T47D (cell line): ENCODE measurements at regions not wholly inside any gene's neighbourhood (a gene's known extent, or its start where the extent isn't known, plus 50 kb on each side); places are given as distances from the start of the nearest gene placed in this dataset.
A peak's percentile ranks its signal among the peaks of the same experiment; 100 is the strongest.
"Not testable (repeated sequence)": the region's sequence is repeated elsewhere in the genome, so short reads cannot be mapped to it uniquely, and the experiment has no call there.

Experiments
- DNase-seq, 2 experiments: peaks; one replicate each; pipeline versions ENCODE4 v3.0.0 to v3.0.0-alpha.2; 2011 to 2012; ENCODE audit warnings: low read depth in 1 of 2, low spot score in 1 of 2
- in situ Hi-C: cut with HindIII; loops from 2 replicates; pipeline ENCODE4 v1.10.0; 2016; ENCODE audit warnings: low sequenced_read_pairs, low pct_unique_long_range_greater_than_20kb

DNA sequence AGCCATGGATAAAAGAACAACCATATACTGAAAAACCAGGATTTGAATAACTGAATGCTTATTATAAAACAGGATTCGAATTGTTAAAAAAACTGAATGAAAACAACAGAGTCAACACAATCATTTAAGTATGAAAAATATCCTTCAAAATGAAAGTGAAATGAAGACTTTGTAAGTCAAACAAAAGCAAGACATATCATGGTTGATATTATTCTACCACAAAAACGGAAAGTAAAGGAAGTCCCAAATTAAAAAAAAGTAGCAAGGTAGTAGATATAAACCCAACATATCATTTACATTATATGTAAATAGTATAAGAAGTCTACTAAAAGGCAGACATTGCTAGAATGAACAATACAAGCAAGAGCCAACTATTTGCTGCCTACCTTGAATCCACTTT lies 63.1 kb upstream of the POTEC start:
- DNase-seq, in situ Hi-C loops: not testable (repeated sequence)

DNA sequence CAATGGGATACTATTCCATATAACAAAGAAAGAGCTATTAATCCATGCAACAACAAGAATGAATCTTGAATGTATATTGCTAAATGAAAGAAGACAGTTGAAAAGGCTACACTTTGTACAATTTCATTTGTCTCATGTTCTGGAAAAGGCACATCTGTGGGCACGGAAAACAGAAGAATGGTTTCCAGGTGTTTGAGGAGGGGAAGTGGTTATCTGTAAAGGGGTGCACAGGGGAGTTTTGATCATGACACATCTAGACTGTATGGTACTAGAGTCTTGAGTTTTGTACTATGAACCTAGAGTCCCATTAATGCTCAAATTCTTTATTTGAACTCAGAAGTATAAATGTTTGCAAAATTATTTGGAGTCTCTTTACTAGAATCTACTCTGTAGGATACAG lies 64.0 kb upstream of the POTEC start:
- in situ Hi-C loops, DNase-seq: not testable (repeated sequence)

DNA sequence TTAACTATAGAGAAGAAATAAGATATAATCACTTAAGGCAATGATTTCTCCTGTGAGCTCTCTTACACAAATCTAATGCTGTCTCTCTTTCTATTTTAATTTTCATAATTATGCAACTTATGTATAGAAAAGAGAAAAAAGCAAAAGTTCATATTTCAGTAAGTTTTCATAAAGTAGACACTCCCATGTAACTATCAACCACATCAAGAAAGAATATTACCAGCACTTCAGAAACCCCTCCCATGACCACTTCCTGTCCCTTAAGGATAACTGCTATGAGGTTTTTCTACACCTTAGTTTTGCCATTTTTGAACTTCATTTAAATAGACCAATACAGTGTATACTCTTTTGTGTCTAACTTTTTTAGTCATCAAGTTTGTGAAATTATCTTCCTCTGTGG lies 69.0 kb upstream of the POTEC start:
- in situ Hi-C loops, DNase-seq: not testable (repeated sequence)

DNA sequence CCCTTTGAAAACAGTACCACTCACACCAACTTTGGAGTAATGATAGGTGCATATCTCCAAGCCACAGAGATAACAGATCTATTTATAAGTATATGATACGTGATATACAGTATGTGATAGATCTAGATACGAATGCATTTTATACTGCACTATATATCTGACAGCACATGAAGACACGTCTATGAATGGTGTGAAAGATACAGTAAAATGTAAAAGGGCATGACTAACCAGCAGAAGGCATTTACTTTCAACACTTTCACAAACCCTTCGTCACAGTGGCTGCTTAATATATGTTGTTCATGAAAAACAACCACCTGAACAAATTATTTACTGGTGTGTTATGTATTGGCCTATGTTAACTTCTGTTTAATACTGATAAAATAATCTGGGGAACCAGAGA lies 71.1 kb upstream of the POTEC start:
- in situ Hi-C loops, DNase-seq: not testable (repeated sequence)

DNA sequence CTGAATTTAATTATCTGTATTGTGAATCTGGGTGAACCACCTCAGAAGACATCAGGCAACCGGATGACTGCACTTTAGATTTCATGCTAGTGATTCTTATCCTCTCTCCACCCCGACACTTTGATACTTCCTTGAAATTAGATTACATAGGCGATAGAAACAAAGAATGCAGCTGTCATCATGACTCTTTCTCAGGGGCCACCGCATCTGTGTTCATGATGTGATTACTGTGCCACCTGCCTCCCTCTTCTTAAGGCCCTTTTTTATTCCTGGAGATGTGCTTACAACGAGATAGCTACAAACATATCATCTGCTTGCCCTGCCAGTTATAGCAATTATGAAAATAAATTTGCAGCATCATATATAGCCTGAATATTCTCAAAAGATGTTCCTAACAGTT lies 83.9 kb upstream of the POTEC start:
- in situ Hi-C loops, DNase-seq: not testable (repeated sequence)

DNA sequence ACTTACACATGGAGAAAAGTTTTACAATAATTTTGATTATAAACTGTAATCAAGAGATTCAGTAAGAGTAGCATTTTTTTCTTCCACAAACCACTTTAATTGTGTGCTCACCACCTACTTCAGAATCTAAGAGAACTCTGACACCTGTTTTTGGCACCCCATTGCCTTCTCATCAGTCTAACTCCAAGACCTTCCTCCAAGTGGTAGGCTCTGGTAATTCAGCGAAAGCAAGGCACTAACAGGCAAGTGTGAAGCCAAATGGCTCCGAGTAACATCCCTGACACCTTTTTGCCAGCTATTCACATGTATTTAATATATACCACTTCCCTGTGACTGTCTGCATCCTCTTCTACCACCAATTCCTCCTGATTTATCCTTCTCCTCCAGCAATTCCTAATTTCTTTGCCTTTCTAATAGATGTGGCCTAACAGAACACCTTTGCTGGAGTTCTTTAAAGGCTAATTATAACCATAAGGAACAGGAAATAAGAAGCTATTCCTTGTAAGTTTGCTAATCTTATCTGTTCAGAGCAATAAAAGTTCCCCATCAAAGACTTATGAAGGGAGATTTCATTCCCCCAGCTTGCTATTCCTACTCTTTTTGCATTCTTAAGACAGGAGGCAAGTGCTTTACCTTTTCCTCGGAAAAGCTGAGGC lies 85.1 kb upstream of the POTEC start:
- in situ Hi-C loops, result not testable (repeated sequence)

DNA sequence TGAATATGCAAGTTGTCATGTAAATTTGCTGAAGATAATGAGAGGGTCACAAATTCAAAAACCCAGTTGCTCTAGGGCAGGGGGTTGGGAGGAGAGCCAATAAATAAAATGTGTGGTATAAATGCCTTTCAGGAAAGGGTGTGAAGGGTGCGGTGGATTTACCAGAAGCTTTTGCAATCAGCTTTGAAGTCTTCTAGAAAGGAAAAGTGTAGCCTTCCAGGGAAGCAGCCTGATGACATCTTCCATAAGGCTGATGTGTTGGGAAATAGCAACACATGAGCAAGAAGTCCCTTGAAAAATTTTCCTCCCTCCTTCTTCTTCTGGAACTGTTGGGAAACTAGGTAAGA lies 85.6 kb upstream of the POTEC start:
- in situ Hi-C loops, result not testable (repeated sequence)

More for the DNA sequence above, 85.1 kb upstream of the POTEC start:
- DNase-seq, result peak in 1 of 2 experiments; percentile 13

DNA sequence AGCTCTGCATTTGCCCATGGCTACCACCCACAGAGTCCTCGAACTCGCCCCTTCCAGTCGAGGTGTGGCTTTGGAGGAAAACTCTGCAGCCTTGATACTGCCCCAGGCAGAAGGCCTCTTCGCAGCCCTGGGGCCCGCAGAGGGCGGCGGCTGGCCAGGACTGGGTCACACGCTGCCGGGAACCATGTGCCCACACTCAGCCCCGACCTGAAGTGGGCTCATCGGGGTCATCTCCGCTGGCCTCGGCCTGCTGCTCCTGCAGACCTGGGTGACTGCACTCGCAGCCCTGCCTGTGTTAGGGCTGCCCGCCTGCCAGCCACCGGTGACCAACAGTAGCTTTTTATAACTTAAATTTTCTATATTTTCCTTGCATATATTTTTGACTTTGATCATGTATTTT lies 89.6 kb upstream of the POTEC start:
- DNase-seq, in situ Hi-C loops: not testable (repeated sequence)

More for the DNA sequence above, 85.6 kb upstream of the POTEC start:
- not testable (repeated sequence) for DNase-seq

DNA sequence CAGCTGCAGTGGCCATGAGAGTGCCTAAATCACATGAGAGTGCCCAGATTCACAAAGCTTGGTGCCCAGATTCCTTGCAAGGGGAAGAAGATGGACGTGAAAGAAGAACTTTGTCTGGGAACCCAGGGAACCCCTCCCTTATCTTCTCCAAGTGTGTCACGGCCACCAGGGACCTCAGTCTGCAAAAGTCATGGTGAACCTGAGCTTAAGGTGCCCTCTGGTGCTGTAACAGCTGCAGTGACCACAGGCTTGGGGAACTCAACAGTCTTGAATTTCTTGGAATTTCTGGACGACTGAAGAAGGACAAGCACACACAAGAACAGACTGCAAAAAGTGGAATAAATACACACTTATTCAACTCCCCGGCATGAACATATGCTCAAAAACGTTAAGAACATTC lies 94.6 kb upstream of the POTEC start:
- in situ Hi-C loops, result not testable (repeated sequence)

DNA sequence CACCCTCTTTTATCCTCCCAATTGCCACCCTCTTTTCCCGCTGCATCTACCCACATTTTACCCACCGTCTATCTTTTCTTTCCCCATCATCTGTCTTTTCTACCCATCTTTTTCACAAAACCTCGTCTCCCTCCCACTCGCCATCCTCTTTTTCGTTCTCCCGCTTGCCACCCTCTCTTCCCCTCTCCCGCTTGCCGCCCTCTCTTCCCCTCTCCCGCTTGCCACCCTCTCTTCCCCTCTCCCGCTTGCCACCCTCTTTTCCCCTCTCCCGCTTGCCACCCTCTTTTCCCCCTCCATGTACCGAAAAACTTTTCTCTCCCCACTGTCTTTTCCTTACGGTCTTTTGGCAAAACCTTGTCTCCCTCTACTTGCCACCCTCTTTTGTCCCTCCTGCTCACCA lies 97.7 kb upstream of the POTEC start:
- DNase-seq, in situ Hi-C loops: not testable (repeated sequence)

More for the DNA sequence above, 94.6 kb upstream of the POTEC start:
- DNase-seq, result peak in 1 of 2 experiments; percentile 27

DNA sequence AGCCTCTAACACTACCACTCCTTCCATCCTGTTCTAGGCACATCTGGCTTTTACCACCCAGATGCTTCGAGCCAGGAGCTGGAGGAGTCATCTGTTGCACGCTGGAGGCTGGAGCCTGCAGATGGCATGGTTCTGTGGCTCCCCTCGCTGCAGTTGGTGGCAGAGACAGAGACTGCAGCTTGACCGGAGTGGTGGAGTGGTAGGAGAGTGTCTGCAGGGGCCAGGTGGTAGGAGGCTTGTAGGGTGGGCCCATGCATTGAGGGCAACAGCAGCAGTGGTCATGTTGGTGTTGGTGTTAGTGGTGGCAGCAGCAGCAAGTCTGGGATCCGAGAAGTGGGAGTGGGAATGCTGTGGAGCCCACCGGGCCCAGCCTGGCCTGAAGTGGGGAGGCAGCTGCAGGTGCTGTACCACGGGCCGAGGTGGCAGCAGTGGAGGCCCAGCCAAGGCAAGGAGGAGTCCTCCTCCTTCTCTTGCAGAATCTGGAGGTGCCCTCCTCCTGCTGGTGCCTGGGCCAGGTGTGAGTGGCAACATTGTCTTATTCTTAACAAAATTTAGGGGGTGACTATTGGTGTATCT lies 100.4 kb upstream of the POTEC start:
- in situ Hi-C loops, DNase-seq: not testable (repeated sequence)

DNA sequence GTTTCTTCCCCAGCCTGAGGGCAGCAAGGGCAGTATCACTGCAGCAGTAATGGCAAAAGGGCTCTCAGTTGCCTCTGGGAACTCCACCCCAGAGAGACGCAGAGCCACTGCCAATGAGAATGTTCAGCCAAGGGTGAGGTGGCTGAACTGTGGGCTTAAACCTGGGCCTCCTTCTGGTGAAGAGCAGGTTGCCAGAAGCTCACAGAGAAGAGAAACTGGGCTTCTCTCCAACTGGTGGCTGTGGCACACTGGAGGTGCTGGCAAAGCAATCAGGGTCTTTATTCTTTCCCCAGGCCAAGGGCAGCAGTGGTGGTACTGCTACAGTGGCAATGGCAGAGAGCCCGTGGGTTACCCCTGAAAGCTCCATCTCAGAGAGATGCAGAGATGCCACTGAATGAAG lies 54.9 kb upstream of the ANKRD30B start:
- in situ Hi-C loops, result not testable (repeated sequence)

DNA sequence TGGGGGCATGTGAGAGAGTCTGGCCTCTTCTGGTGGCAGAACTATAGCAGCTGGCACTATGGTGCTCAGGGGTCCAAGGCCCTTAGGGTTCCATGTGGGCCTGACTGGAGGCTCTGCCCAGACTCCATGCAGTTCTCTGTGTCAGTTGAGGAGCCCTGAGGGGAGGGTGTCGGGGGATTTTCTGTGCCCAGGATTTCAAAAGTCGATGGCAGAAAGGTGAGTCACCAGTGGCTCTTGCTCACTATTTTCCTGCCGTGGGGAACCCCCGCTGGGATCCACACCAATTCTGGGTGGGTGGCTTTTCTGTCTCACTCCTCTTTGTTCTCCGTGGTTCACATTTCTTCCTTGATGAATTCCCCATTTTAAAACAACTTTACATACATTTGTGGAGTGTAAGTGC lies 54.1 kb upstream of the ANKRD30B start:
- in situ Hi-C loops, DNase-seq: not testable (repeated sequence)

More for the DNA sequence above, 54.9 kb upstream of the ANKRD30B start:
- DNase-seq, result not testable (repeated sequence)

DNA sequence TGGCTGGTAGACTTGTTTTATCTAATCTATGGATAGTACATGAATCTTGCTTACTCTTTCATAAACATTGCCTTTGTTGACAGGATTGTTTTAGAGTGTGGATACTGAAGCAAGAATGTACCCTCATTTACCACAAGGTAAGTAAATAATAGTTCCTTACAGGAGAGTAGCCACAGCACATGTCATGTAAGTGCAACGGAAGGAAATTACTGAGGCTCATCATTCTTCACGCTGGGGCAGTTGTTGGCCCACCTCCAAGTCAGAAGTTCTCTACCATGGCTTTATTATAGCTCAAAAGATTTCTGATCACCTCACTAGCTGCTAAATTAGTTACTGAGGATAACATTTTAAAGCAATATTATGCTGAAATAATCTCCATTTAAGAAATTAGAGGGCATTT lies 50.0 kb upstream of the ANKRD30B start:
- in situ Hi-C loops, DNase-seq: not testable (repeated sequence)
